ACC112 (cell line): ENCODE measurements at regions not wholly inside any gene's neighbourhood (a gene's known extent, or its start where the extent isn't known, plus 50 kb on each side); places are given as distances from the start of the nearest gene placed in this dataset.

Source experiments
- H2AFZ ChIP-seq: fragments of 200-600 bp; sonication (generic); one replicate; pipeline ENCODE4 v1.6.0; 2017; ENCODE audit warnings: antibody characterized with exemption, low read length; ENCODE audit not compliant: unreplicated experiment
- H3K27ac ChIP-seq: fragments of 200-600 bp; sonication (generic); 2 replicates; pipeline ENCODE4 v1.5.1; 2014; ENCODE audit warnings: low read depth, mild to moderate bottlenecking, antibody characterized with exemption, low read length, moderate library complexity
- H3K27me3 ChIP-seq: fragments of 200-600 bp; sonication (generic); 2 replicates; pipeline ENCODE4 v1.6.1; 2014; ENCODE audit warnings: mild to moderate bottlenecking, antibody characterized with exemption, low read length, moderate library complexity, mixed read lengths; ENCODE audit not compliant: insufficient read depth
- H3K36me3 ChIP-seq: fragments of 200-600 bp; sonication (generic); 2 replicates; pipeline ENCODE4 v1.6.1; 2016; ENCODE audit warnings: mild to moderate bottlenecking, antibody characterized with exemption, low read length, moderate library complexity, mixed read lengths; ENCODE audit not compliant: insufficient read depth
- H3K4me1 ChIP-seq: fragments of 200-600 bp; sonication (generic); one replicate; pipeline ENCODE4 v1.6.1; 2016; ENCODE audit warnings: low read length, mixed read lengths; ENCODE audit not compliant: insufficient read depth, unreplicated experiment, control insufficient read depth
- H3K4me3 ChIP-seq: fragments of 200-600 bp; sonication (generic); 2 replicates; pipeline ENCODE4 v1.5.1; 2014; ENCODE audit warnings: mild to moderate bottlenecking, low read depth, low read length
- H3K79me2 ChIP-seq: fragments of 200-600 bp; sonication (generic); one replicate; pipeline ENCODE4 v1.6.0; 2016; ENCODE audit warnings: low read length; ENCODE audit not compliant: control insufficient read depth, unreplicated experiment, insufficient read depth

GRCh38 chr1:220366269-220366668 is 94.0 kb upstream of the RAB3GAP2 start:
- H2AFZ ChIP-seq, result no peak overlapping the region
- H3K4me3 ChIP-seq, result no peak overlapping the region
- H3K79me2 ChIP-seq, result no peaks in the 10 kb centered on the region
- no peaks in the 10 kb centered on the region; the same call in 1 of the 2 replicates for H3K27me3 ChIP-seq
- no peaks in the 10 kb centered on the region for H3K36me3 ChIP-seq
- no peak overlapping the region for H3K27ac ChIP-seq
- H3K4me1 ChIP-seq, result peaks cover 4% of the 10 kb centered on the region

GRCh38 chr1:220363196-220363837 is 91.1 kb upstream of the RAB3GAP2 start:
- no peaks in the 10 kb centered on the region; the same call in 1 of the 2 replicates for H3K27me3 ChIP-seq
- no peak overlapping the region for H2AFZ ChIP-seq
- H3K79me2 ChIP-seq, result no peaks in the 10 kb centered on the region
- H3K4me1 ChIP-seq, result no peaks in the 10 kb centered on the region
- H3K27ac ChIP-seq, result no peak overlapping the region
- no peak overlapping the region for H3K4me3 ChIP-seq
- no peaks in the 10 kb centered on the region for H3K36me3 ChIP-seq

DNA sequence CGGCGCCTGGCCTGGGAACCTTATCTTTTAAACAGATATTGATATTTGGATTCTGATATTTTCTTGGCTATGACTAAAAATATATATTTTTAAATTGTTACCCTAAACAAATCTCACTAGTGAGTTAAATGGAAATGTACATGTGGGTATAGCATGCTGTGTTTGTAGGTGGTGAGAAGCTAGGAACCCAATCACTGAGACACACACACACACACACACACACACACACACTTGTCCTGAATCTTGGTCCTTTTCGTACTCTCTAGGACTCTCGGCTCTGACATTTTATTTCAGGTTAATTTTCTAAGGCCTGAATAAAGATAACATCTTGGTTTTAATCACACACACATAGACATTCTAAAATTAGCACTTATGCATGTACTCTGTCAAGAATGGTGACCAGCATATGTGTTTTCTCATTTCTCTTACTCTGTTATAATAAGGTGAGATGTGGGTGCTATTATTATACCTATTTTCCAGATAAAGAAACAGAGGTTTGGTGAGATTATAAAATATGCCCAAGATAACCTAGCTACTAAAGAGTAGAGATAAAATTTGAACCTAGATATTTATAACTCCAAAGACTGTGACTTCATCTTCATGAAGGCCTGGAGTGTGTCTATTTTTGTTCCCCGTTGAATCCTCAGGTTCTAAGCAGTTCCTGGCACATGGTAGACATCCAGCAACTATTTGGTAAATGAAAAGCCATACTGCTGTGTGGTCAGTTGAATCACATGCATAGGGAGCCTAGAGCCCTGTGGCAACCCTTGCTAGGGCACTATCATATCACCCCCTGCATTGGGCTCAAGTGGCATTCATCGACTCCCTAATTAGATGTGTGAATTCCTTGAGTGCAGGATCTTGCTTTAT is 85.0 kb upstream of the RAB3GAP2 start:
- Histone ChIP-seq H3K79me2 (no peaks in the 10 kb centered on the region), H3K27me3 (no peaks in the 10 kb centered on the region), H3K4me1 (no peaks in the 10 kb centered on the region), H3K27ac (no peak overlapping the region), H2AFZ (no peak overlapping the region), H3K36me3 (no peaks in the 10 kb centered on the region), H3K4me3 (no peak overlapping the region)

- peaks cover 15% of the 10 kb centered on the region for H3K27me3 ChIP-seq
- no peak overlapping the region for H2AFZ ChIP-seq
- H3K4me1 ChIP-seq, result no peaks in the 10 kb centered on the region
- no peaks in the 10 kb centered on the region for H3K36me3 ChIP-seq
- H3K4me3 ChIP-seq, result no peak overlapping the region
- H3K27ac ChIP-seq, result no peak overlapping the region
- H3K79me2 ChIP-seq, result no peaks in the 10 kb centered on the region
These were observed 81.2 kb upstream of the RAB3GAP2 start for GRCh38 chr1:220353229-220354012.

DNA sequence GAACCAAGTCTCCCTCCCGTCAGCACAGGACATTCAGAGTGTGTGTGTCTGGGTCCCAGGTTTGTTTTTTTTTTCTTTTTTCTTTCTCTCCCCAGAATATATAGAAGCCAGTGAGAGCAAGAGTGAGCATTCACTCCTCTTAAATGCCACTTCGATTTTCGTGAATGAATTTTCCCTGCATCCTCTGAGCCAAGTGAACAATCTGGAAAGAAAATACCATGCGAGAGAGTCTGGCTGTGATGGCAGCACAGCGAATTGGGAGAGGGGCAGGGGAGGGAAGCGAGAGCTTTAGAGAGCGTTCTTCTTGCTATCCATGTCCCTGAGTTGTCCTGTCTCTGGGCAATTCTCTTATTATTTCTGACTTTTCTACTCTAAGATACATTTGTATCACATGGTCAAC is 76.0 kb upstream of the RAB3GAP2 start:
- Histone ChIP-seq H3K27ac (no peak overlapping the region), H2AFZ (no peak overlapping the region), H3K36me3 (no peaks in the 10 kb centered on the region), H3K79me2 (no peaks in the 10 kb centered on the region), H3K4me1 (no peaks in the 10 kb centered on the region), H3K4me3 (no peak overlapping the region), H3K27me3 (peaks cover 15% of the 10 kb centered on the region)

- no peak overlapping the region for H3K4me3 ChIP-seq
- H3K27me3 ChIP-seq, result peaks cover 15% of the 10 kb centered on the region
- H3K36me3 ChIP-seq, result no peaks in the 10 kb centered on the region
- H3K79me2 ChIP-seq, result no peaks in the 10 kb centered on the region
- H3K4me1 ChIP-seq, result no peaks in the 10 kb centered on the region
- no peak overlapping the region for H2AFZ ChIP-seq
- H3K27ac ChIP-seq, result no peak overlapping the region
These were observed 75.5 kb upstream of the RAB3GAP2 start for GRCh38 chr1:220347654-220348175.

DNA sequence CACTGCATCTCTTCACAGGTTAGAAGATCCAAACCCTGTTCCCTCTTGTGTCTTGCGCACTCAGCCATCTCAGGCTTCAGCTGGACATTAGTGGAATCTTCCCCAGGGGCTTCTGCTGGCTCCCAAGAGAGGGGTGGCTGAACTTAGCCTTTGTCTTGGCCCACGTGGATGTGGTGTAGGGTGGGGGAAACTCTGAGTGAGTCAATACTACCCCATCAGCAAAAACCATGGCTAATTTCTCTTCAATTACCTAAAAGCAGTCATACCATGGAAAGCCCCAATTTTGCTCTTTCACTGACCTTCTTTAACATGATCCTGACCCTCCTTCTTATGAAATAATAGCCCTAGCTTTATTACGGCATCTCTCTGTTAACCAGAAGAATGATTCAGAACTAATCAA is 72.5 kb upstream of the RAB3GAP2 start:
- H3K79me2 ChIP-seq, result no peaks in the 10 kb centered on the region
- no peaks in the 10 kb centered on the region for H3K36me3 ChIP-seq
- no peak overlapping the region for H2AFZ ChIP-seq
- H3K4me3 ChIP-seq, result no peak overlapping the region
- H3K27me3 ChIP-seq, result no peaks in the 10 kb centered on the region; the same call in 1 of the 2 replicates
- H3K4me1 ChIP-seq, result no peaks in the 10 kb centered on the region
- no peak overlapping the region for H3K27ac ChIP-seq

- no peaks in the 10 kb centered on the region for H3K79me2 ChIP-seq
- H3K4me3 ChIP-seq, result no peak overlapping the region
- no peaks in the 10 kb centered on the region; the same call in 1 of the 2 replicates for H3K27me3 ChIP-seq
- H3K36me3 ChIP-seq, result no peaks in the 10 kb centered on the region
- H3K27ac ChIP-seq, result no peak overlapping the region
- H2AFZ ChIP-seq, result no peak overlapping the region
- no peaks in the 10 kb centered on the region for H3K4me1 ChIP-seq
These were observed 70.6 kb upstream of the RAB3GAP2 start for GRCh38 chr1:220342853-220343252.

GRCh38 chr1:220341126-220341525 is 68.9 kb upstream of the RAB3GAP2 start:
- Histone ChIP-seq H3K36me3 (no peaks in the 10 kb centered on the region), H3K27me3 (no peaks in the 10 kb centered on the region; the same call in 1 of the 2 replicates), H3K27ac (no peak overlapping the region), H3K79me2 (no peaks in the 10 kb centered on the region), H3K4me1 (no peaks in the 10 kb centered on the region), H2AFZ (no peak overlapping the region), H3K4me3 (no peak overlapping the region)

- H3K36me3 ChIP-seq, result no peaks in the 10 kb centered on the region
- H2AFZ ChIP-seq, result no peak overlapping the region
- no peaks in the 10 kb centered on the region; the same call in 1 of the 2 replicates for H3K27me3 ChIP-seq
- H3K4me1 ChIP-seq, result no peaks in the 10 kb centered on the region
- no peak overlapping the region for H3K27ac ChIP-seq
- no peaks in the 10 kb centered on the region for H3K79me2 ChIP-seq
- no peak overlapping the region for H3K4me3 ChIP-seq
These were observed 67.3 kb upstream of the RAB3GAP2 start for GRCh38 chr1:220339581-220339980.
